Endodermal cell (in vitro differentiated cells): ENCODE measurements at regions not wholly inside any gene's neighbourhood (a gene's known extent, or its start where the extent isn't known, plus 50 kb on each side); places are given as distances from the start of the nearest gene placed in this dataset.

Experiments used
- DNase-seq: peaks from one replicate; pipeline ENCODE4 v3.0.0-alpha.2; 2017
- H3K27ac ChIP-seq: 2 replicates; pipeline ENCODE4 v1.5.1; 2013; ENCODE audit warnings: mild to moderate bottlenecking, low read depth, low read length, moderate library complexity
- H3K27me3 ChIP-seq: 2 replicates; pipeline ENCODE4 v1.6.1; 2013; ENCODE audit warnings: mild to moderate bottlenecking, low read length, moderate library complexity; ENCODE audit not compliant: insufficient read depth, control insufficient read depth, poor library complexity, severe bottlenecking
- H3K36me3 ChIP-seq: 2 replicates; pipeline ENCODE4 v1.7.0; 2013; ENCODE audit warnings: mild to moderate bottlenecking, low read length, moderate library complexity; ENCODE audit not compliant: control insufficient read depth, insufficient read depth
- H3K4me1 ChIP-seq: one replicate; pipeline ENCODE4 v1.7.0; 2013; ENCODE audit warnings: low read length; ENCODE audit not compliant: control insufficient read depth, insufficient read depth
- H3K4me3 ChIP-seq: 2 replicates; pipeline ENCODE4 v1.5.1; 2013; ENCODE audit warnings: mild to moderate bottlenecking, low read length, moderate library complexity
- H3K9ac ChIP-seq: 2 replicates; pipeline ENCODE4 v1.6.1; 2013; ENCODE audit warnings: mild to moderate bottlenecking, low read length, moderate library complexity; ENCODE audit not compliant: poor library complexity, severe bottlenecking; ENCODE audit errors: extremely low read depth
- H3K9me3 ChIP-seq: 2 replicates; pipeline ENCODE4 v1.6.1; 2013; ENCODE audit warnings: mild to moderate bottlenecking, low read length, moderate library complexity; ENCODE audit not compliant: control insufficient read depth
- H3K27ac Mint-ChIP-seq: 2 replicates; pipeline ENCODE4 v1.8.0; 2020; ENCODE audit warnings: mixed read lengths
- H3K27me3 Mint-ChIP-seq: 2 replicates; pipeline ENCODE4 v1.8.0; 2021; ENCODE audit warnings: mild to moderate bottlenecking, mixed read lengths; ENCODE audit not compliant: insufficient read depth
- H3K36me3 Mint-ChIP-seq: 2 replicates; pipeline ENCODE4 v1.8.0; 2020; ENCODE audit warnings: low read depth, mixed read lengths
- H3K4me1 Mint-ChIP-seq: 2 replicates; pipeline ENCODE4 v1.8.0; 2020; ENCODE audit warnings: mixed read lengths
- H3K4me3 Mint-ChIP-seq: 2 replicates; pipeline ENCODE4 v1.8.0; 2020; ENCODE audit warnings: mild to moderate bottlenecking, moderate library complexity, mixed read lengths
- H3K9me3 Mint-ChIP-seq: 2 replicates; pipeline ENCODE4 v1.8.0; 2020; ENCODE audit warnings: mild to moderate bottlenecking, mixed read lengths
- WGBS, 2 experiments: methylation state at CpG; one replicate each; pipeline versions ENCODE4 v1.1.5 to v1.1.7; 2013; ENCODE audit warnings: missing lambda C conversion rate in 2 of 2, mixed read lengths in 1 of 2; ENCODE audit not compliant: insufficient coverage in 1 of 2, insufficient read length in 1 of 2; 5-methylcytosine and 5-hydroxymethylcytosine counted together
- TF ChIP-seq, protein P1 (sequence below): fragments of 200-600 bp; sonication (generic); conservative IDR thresholded peaks from 2 replicates; pipeline ENCODE4 v1.5.0; 2021; ENCODE audit warnings: antibody characterized with exemption, mild to moderate bottlenecking

DNA sequence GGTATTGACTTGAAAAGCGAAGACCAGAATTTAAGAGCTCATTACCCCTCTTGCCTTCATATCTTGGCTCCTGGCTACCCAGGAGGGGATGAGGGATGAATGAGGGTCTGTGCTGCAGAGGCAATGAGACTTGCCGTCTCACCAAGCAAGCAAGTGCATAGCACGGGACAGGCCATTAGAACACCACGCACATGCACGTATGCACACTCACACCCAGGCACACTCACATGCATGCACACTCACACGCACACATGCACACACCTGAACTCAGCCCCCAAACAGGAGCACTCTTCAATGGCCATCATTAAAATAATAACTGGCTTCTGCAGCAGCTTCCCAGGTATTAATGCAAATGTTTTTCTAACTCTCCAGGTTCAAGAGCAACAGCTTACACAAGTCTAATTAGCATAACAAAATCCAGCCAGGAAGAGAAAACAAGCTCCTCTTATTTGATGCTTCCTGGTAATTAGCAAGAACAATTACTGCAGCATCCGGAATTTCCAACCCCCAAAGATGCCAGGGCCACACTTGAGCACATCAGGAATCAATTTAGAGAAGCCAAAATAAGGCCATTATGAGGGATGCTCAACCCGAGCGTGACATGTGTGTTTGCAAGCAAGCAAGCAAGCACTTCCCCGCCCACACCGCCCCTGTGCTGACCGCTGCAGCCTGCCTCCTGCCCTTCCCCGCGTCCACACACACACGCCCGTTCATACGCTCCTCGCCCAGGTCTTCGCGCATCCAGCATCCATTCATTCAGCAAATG is 171.6 kb upstream of the TNRC6C start:
- Histone ChIP-seq H3K9me3 (no peaks in the 10 kb centered on the region), H3K4me1 (no peaks in the 10 kb centered on the region), H3K4me3 (no peak overlapping the region), H3K27me3 (peaks cover 56% of the 10 kb centered on the region), H3K27ac (no peak overlapping the region), H3K9ac (no peak overlapping the region), H3K36me3 (no peaks in the 10 kb centered on the region)
- TF ChIP-seq, protein P1, sequence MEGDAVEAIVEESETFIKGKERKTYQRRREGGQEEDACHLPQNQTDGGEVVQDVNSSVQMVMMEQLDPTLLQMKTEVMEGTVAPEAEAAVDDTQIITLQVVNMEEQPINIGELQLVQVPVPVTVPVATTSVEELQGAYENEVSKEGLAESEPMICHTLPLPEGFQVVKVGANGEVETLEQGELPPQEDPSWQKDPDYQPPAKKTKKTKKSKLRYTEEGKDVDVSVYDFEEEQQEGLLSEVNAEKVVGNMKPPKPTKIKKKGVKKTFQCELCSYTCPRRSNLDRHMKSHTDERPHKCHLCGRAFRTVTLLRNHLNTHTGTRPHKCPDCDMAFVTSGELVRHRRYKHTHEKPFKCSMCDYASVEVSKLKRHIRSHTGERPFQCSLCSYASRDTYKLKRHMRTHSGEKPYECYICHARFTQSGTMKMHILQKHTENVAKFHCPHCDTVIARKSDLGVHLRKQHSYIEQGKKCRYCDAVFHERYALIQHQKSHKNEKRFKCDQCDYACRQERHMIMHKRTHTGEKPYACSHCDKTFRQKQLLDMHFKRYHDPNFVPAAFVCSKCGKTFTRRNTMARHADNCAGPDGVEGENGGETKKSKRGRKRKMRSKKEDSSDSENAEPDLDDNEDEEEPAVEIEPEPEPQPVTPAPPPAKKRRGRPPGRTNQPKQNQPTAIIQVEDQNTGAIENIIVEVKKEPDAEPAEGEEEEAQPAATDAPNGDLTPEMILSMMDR, result no peak
- 30 to 34% methylated on average over 12 to 20 of the region's 20 CpGs for WGBS, 2 experiments
- Mint-ChIP-seq H3K9me3 (no peaks in the 10 kb centered on the region), H3K27ac (no peak overlapping the region), H3K36me3 (no peaks in the 10 kb centered on the region), H3K27me3 (peaks cover 99% of the 10 kb centered on the region), H3K4me3 (no peak overlapping the region), H3K4me1 (peaks cover 18% of the 10 kb centered on the region)
- DNase-seq, result peak; percentile 83

DNA sequence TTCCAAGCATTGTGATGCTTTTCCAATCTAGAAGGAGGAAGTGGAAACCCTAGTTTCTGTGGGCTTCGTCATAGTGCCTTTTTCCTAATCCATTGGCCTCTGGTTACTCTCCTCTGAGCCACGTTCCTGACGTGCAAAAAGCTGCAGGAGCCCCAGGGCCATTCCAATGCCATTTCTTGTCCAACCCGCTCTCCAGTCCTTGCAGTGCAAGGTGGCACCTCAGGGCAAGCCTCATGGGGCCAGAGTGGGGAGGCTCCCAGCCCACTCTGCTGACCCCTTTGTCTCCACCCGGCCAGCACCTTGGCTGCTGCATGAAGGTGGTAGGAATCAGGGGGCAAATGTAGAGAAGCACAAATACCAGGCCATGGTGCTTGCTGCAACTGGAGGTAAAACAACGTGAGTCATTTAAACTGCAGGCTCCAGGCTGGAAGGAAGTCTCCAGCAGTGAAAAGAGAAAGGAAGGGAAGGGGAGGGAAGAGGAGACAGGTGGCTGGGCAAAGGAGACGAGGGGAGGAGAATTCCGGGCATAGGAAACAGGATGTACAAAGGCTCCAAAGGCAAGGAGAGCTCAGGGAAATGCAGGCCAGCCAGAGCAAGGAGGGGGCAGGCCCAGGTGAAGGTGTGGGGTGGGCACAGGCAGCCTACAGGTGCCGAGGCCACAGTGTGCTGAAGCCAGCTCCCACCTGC is 168.2 kb upstream of the TNRC6C start:
- Histone ChIP-seq H3K4me3 (no peak overlapping the region), H3K9ac (no peak overlapping the region), H3K27me3 (peaks cover 36% of the 10 kb centered on the region), H3K36me3 (no peaks in the 10 kb centered on the region), H3K9me3 (no peaks in the 10 kb centered on the region), H3K27ac (no peak overlapping the region), H3K4me1 (no peaks in the 10 kb centered on the region)
- Mint-ChIP-seq H3K36me3 (no peaks in the 10 kb centered on the region), H3K27ac (peak overlapping the region; percentile 21), H3K9me3 (no peaks in the 10 kb centered on the region), H3K4me1 (peaks cover 18% of the 10 kb centered on the region), H3K27me3 (peaks cover 97% of the 10 kb centered on the region), H3K4me3 (no peak overlapping the region)
- TF ChIP-seq, protein P1, result no peak
- 46 to 53% methylated on average over 8 to 9 of the region's 9 CpGs for WGBS, 2 experiments
- peak; percentile 78 for DNase-seq

DNA sequence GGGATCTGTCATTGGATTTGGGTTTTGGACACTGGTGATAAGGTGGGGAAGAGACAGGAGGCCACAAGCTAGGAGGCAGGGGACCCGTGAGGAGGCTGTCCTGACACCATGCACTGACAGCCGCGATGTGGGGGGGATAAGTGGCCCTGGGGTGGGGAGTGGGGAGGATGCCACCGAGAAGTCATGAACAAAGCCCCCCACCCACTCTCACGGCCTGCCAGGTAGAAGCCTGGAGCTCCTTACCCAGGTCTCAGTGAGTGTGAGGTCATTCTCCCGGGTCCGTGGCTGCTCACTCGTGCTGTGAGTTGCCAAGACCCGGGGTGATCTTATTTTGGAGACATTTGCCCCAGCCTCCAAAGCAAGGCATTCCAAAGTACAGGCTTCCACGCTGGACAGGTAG is 165.9 kb upstream of the TNRC6C start:
- Histone ChIP-seq H3K27ac (no peak overlapping the region), H3K4me3 (no peak overlapping the region), H3K27me3 (peaks cover 13% of the 10 kb centered on the region), H3K4me1 (no peaks in the 10 kb centered on the region), H3K36me3 (no peaks in the 10 kb centered on the region), H3K9me3 (no peaks in the 10 kb centered on the region), H3K9ac (no peak overlapping the region)
- 88 to 95% methylated on average over 6 to 8 of the region's 10 CpGs for whole genome bisulfite sequencing, 2 experiments
- Mint-ChIP-seq H3K27me3 (peaks cover 97% of the 10 kb centered on the region), H3K4me3 (no peak overlapping the region), H3K9me3 (no peaks in the 10 kb centered on the region), H3K36me3 (no peaks in the 10 kb centered on the region), H3K4me1 (peaks cover 8% of the 10 kb centered on the region), H3K27ac (no peak overlapping the region)
- no peak for DNase-seq
- TF ChIP-seq, protein P1, result no peak
